GM12891 (cell line): ENCODE measurements at regions not wholly inside any gene's neighbourhood (a gene's known extent, or its start where the extent isn't known, plus 50 kb on each side); places are given as distances from the start of the nearest gene placed in this dataset.

Experiments used
- PAX5 ChIP-seq: IDR thresholded peaks from 2 replicates; pipeline ENCODE4 v1.6.1; 2011; ENCODE audit warnings: low read length, moderate library complexity, mild to moderate bottlenecking; ENCODE audit not compliant: insufficient read depth, severe bottlenecking
- POLR2A ChIP-seq: IDR thresholded peaks from 2 replicates; pipeline ENCODE4 v1.6.1; 2011; ENCODE audit warnings: low read depth, low read length, control low read depth
- POLR2AphosphoS5 ChIP-seq: IDR thresholded peaks from 2 replicates; pipeline ENCODE4 v1.6.1; 2011; ENCODE audit warnings: low read depth, low read length, control low read depth
- POU2F2 ChIP-seq: IDR thresholded peaks from 2 replicates; pipeline ENCODE4 v1.6.1; 2011; ENCODE audit warnings: low read depth, mild to moderate bottlenecking, control low read depth, low read length, moderate library complexity
- SPI1 ChIP-seq: IDR thresholded peaks from 2 replicates; pipeline ENCODE4 v1.6.1; 2011; ENCODE audit warnings: low read depth, low read length, control low read depth
- TAF1 ChIP-seq: IDR thresholded peaks from 2 replicates; pipeline ENCODE4 v1.6.1; 2011; ENCODE audit warnings: low read depth, low read length, control low read depth

- TF ChIP-seq TAF1 (no peak), POLR2A (no peak), SPI1 (no peak), POLR2AphosphoS5 (no peak), PAX5 (no peak), POU2F2 (no peak)
Measured at GRCh38 chr6:141783585-141783984, 349.1 kb upstream of the GJE1 start.
